WTC11 (cell line): ENCODE measurements at regions not wholly inside any gene's neighbourhood (a gene's known extent, or its start where the extent isn't known, plus 50 kb on each side); places are given as distances from the start of the nearest gene placed in this dataset.

Experiments
- ATAC-seq: fragments of 200-7000 bp; cut with Tn5 transposase; 2 replicates; pipeline ENCODE4 v1.10.0; 2021; ENCODE audit warnings: mild to moderate bottlenecking, moderate library complexity
- CTCF ChIA-PET: fragments of 300-600 bp; sonication (Branson Sonifier 250); formaldehyde crosslinking; loops from one replicate; lab custom pipeline; 2021; ENCODE audit warnings: antibody characterized with exemption; lab: Charles Lee
- POLR2A ChIA-PET: fragments of 350-600 bp; sonication (Branson Sonifier 250); formaldehyde crosslinking; loops from one replicate; lab custom pipeline; 2021; ENCODE audit warnings: antibody characterized with exemption; lab: Charles Lee
- DNase-seq: peaks from one replicate; pipeline ENCODE4 v3.0.0; 2021; ENCODE audit warnings: low spot score
- H3K27ac Mint-ChIP-seq: 2 replicates; pipeline ENCODE4 v1.8.0; 2021; ENCODE audit warnings: mixed read lengths
- H3K27me3 Mint-ChIP-seq: 2 replicates; pipeline ENCODE4 v1.8.0; 2021; ENCODE audit warnings: low read depth, mild to moderate bottlenecking, moderate library complexity, mixed read lengths
- H3K36me3 Mint-ChIP-seq: 2 replicates; pipeline ENCODE4 v1.8.0; 2021; ENCODE audit warnings: mixed read lengths
- H3K4me1 Mint-ChIP-seq: 2 replicates; pipeline ENCODE4 v1.8.0; 2022; ENCODE audit warnings: mixed read lengths
- H3K4me3 Mint-ChIP-seq: 2 replicates; pipeline ENCODE4 v1.8.0; 2021; ENCODE audit warnings: mild to moderate bottlenecking, moderate library complexity, mixed read lengths
- H3K9me3 Mint-ChIP-seq: 2 replicates; pipeline ENCODE4 v1.8.0; 2021; ENCODE audit warnings: mixed read lengths
- ATF1 ChIP-seq: sonication (generic); formaldehyde crosslinking; IDR thresholded peaks from 2 replicates; pipeline ENCODE4 v1.8.1; 2023; ENCODE audit warnings: mild to moderate bottlenecking, moderate library complexity, missing genetic modification reagents
- ATF3 ChIP-seq: sonication (generic); formaldehyde crosslinking; conservative IDR thresholded peaks from 2 replicates; pipeline ENCODE4 v1.8.1; 2022; ENCODE audit warnings: mild to moderate bottlenecking, missing genetic modification reagents
- CREM ChIP-seq: sonication (generic); formaldehyde crosslinking; IDR thresholded peaks from 2 replicates; pipeline ENCODE4 v1.8.1; 2022; ENCODE audit warnings: mild to moderate bottlenecking, missing genetic modification reagents, moderate library complexity
- E2F1 ChIP-seq: sonication (generic); formaldehyde crosslinking; IDR thresholded peaks from 2 replicates; pipeline ENCODE4 v1.8.0; 2022; ENCODE audit warnings: mild to moderate bottlenecking, missing genetic modification reagents
- ELF4 ChIP-seq: sonication (generic); formaldehyde crosslinking; IDR thresholded peaks from 2 replicates; pipeline ENCODE4 v1.8.1; 2022; ENCODE audit warnings: low read depth, mild to moderate bottlenecking, moderate library complexity, missing genetic modification reagents
- ETV6 ChIP-seq: sonication (generic); formaldehyde crosslinking; IDR thresholded peaks from 2 replicates; pipeline ENCODE4 v1.8.1; 2022; ENCODE audit warnings: mild to moderate bottlenecking, missing genetic modification reagents
- FOXP4 ChIP-seq: sonication (generic); formaldehyde crosslinking; IDR thresholded peaks from 2 replicates; pipeline ENCODE4 v1.8.0; 2022; ENCODE audit warnings: mild to moderate bottlenecking, missing genetic modification reagents
- GRHL2 ChIP-seq: fragments of 250-450 bp; sonication (Bioruptor Pico); IDR thresholded peaks from 2 replicates; pipeline ENCODE4 v1.8.0; 2022; ENCODE audit warnings: mild to moderate bottlenecking, moderate library complexity; ENCODE audit not compliant: insufficient replicate concordance, severe bottlenecking
- GTF2I ChIP-seq: fragments of 250-450 bp; sonication (Bioruptor Pico); conservative IDR thresholded peaks from 2 replicates; pipeline ENCODE4 v1.4.0; 2021; ENCODE audit warnings: mild to moderate bottlenecking
- HMGXB4 ChIP-seq: sonication (generic); formaldehyde crosslinking; IDR thresholded peaks from 2 replicates; pipeline ENCODE4 v1.8.1; 2023; ENCODE audit warnings: mild to moderate bottlenecking, moderate library complexity, missing genetic modification reagents
- JUN ChIP-seq: sonication (generic); formaldehyde crosslinking; IDR thresholded peaks from 2 replicates; pipeline ENCODE4 v1.8.0; 2023; ENCODE audit warnings: mild to moderate bottlenecking, missing genetic modification reagents
- KAT7 ChIP-seq: sonication (generic); formaldehyde crosslinking; IDR thresholded peaks from 2 replicates; pipeline ENCODE4 v1.8.1; 2023; ENCODE audit warnings: missing genetic modification reagents, mild to moderate bottlenecking, borderline replicate concordance
- MAX ChIP-seq: sonication (generic); formaldehyde crosslinking; IDR thresholded peaks from 2 replicates; pipeline ENCODE4 v1.8.0; 2022; ENCODE audit warnings: mild to moderate bottlenecking, missing genetic modification reagents
- MYBL2 ChIP-seq: sonication (generic); formaldehyde crosslinking; IDR thresholded peaks from 2 replicates; pipeline ENCODE4 v1.8.1; 2023; ENCODE audit warnings: mild to moderate bottlenecking, moderate library complexity, missing genetic modification reagents
- NFYB ChIP-seq: sonication (generic); formaldehyde crosslinking; conservative IDR thresholded peaks from 2 replicates; pipeline ENCODE4 v1.8.0; 2022; ENCODE audit warnings: low read depth, missing genetic modification reagents
- NR2C2 ChIP-seq: sonication (generic); formaldehyde crosslinking; IDR thresholded peaks from 2 replicates; pipeline ENCODE4 v1.8.0; 2022; ENCODE audit warnings: mild to moderate bottlenecking, missing genetic modification reagents
- SP1 ChIP-seq: sonication (generic); formaldehyde crosslinking; conservative IDR thresholded peaks from 2 replicates; pipeline ENCODE4 v1.8.1; 2022; ENCODE audit warnings: missing genetic modification reagents
- ZMAT4 ChIP-seq: fragments of 250-450 bp; sonication (Bioruptor Pico); IDR thresholded peaks from 2 replicates; pipeline ENCODE4 v1.9.0; 2021; ENCODE audit warnings: mild to moderate bottlenecking
- ZNF138 ChIP-seq: sonication (generic); formaldehyde crosslinking; conservative IDR thresholded peaks from 2 replicates; pipeline ENCODE4 v1.8.1; 2022; ENCODE audit warnings: mild to moderate bottlenecking, moderate library complexity, missing genetic modification reagents
- ZNF219 ChIP-seq: sonication (generic); formaldehyde crosslinking; IDR thresholded peaks from 2 replicates; pipeline ENCODE4 v1.8.0; 2023; ENCODE audit warnings: missing genetic modification reagents, mild to moderate bottlenecking, borderline replicate concordance
- ZNF263 ChIP-seq: sonication (generic); formaldehyde crosslinking; IDR thresholded peaks from 2 replicates; pipeline ENCODE4 v1.8.1; 2022; ENCODE audit warnings: low read depth, mild to moderate bottlenecking, moderate library complexity, missing genetic modification reagents
- ZNF317 ChIP-seq: sonication (generic); formaldehyde crosslinking; IDR thresholded peaks from 2 replicates; pipeline ENCODE4 v1.8.1; 2023; ENCODE audit warnings: low read depth, mild to moderate bottlenecking, moderate library complexity, missing genetic modification reagents, borderline replicate concordance
- ZNF396 ChIP-seq: fragments of 250-450 bp; sonication (Bioruptor Pico); IDR thresholded peaks from 2 replicates; pipeline ENCODE4 v1.8.0; 2021; ENCODE audit warnings: mild to moderate bottlenecking, moderate library complexity, borderline replicate concordance
- ZNF512 ChIP-seq: sonication (generic); formaldehyde crosslinking; IDR thresholded peaks from 2 replicates; pipeline ENCODE4 v1.8.1; 2022; ENCODE audit warnings: missing genetic modification reagents, borderline replicate concordance
- ZNF532 ChIP-seq: fragments of 250-450 bp; sonication (Bioruptor Pico); IDR thresholded peaks from 2 replicates; pipeline ENCODE4 v1.9.0; 2021; ENCODE audit warnings: mild to moderate bottlenecking, borderline replicate concordance
- ZNF671 ChIP-seq: fragments of 250-450 bp; sonication (Bioruptor Pico); IDR thresholded peaks from 2 replicates; pipeline ENCODE4 v1.8.0; 2021; ENCODE audit warnings: mild to moderate bottlenecking

- H3K27ac Mint-ChIP-seq, result no peak overlapping the region
- no peaks in the 10 kb centered on the region for H3K27me3 Mint-ChIP-seq
- H3K9me3 Mint-ChIP-seq, result no peaks in the 10 kb centered on the region
- no peaks in the 10 kb centered on the region for H3K36me3 Mint-ChIP-seq
- DNase-seq (no peak), ATAC-seq (no peak)
- POLR2A ChIA-PET, result no interaction called here
- CTCF ChIA-PET, result no interaction called here
- no peak overlapping the region for H3K4me3 Mint-ChIP-seq
- peaks cover 16% of the 10 kb centered on the region for H3K4me1 Mint-ChIP-seq
- TF ChIP-seq ZNF396 (CRISPR knock-in tag) (no peak), GRHL2 (CRISPR knock-in tag) (no peak), ATF1 (CRISPR knock-in tag) (no peak), JUN (CRISPR knock-in tag) (no peak), ATF3 (CRISPR knock-in tag) (no peak), MAX (CRISPR knock-in tag) (no peak), NFYB (CRISPR knock-in tag) (no peak), CREM (CRISPR knock-in tag) (no peak), ETV6 (CRISPR knock-in tag) (no peak), ZNF532 (CRISPR knock-in tag) (no peak), KAT7 (CRISPR knock-in tag) (no peak), MYBL2 (CRISPR knock-in tag) (no peak), ZNF671 (no peak), HMGXB4 (no peak), SP1 (CRISPR knock-in tag) (no peak), GTF2I (CRISPR knock-in tag) (no peak), ZNF138 (CRISPR knock-in tag) (no peak), ZNF219 (no peak)
These were observed 63.6 kb upstream of the NAA20 start for GRCh38 chr20:19953606-19954005.

- no peaks in the 10 kb centered on the region for H3K27me3 Mint-ChIP-seq
- CTCF ChIA-PET, result interaction anchor here (1.2 kb wide), 1 partner anchor 60 kb away, joined by 3 read pairs; the partner anchor contains the start of gene NAA20
- ATAC-seq, result no peak
- H3K36me3 Mint-ChIP-seq, result no peaks in the 10 kb centered on the region
- TF ChIP-seq NR2C2 (CRISPR knock-in tag) (no peak), ELF4 (CRISPR knock-in tag) (no peak), ZMAT4 (CRISPR knock-in tag) (no peak), FOXP4 (CRISPR knock-in tag) (no peak), E2F1 (CRISPR knock-in tag) (no peak), ZNF317 (CRISPR knock-in tag) (no peak), ZNF263 (CRISPR knock-in tag) (no peak), ZNF512 (CRISPR knock-in tag) (no peak)
- TF ChIP-seq, all 79 proteins: peak for 0
- H3K4me1 Mint-ChIP-seq, result peaks cover 48% of the 10 kb centered on the region
- no peak for DNase-seq
- H3K4me3 Mint-ChIP-seq, result no peak overlapping the region
- POLR2A ChIA-PET, result no interaction called here
- no peak overlapping the region for H3K27ac Mint-ChIP-seq
- H3K9me3 Mint-ChIP-seq, result no peaks in the 10 kb centered on the region
These were observed 60.2 kb upstream of the NAA20 start for GRCh38 chr20:19956976-19957375.
